CD14-positive monocyte (primary cell): ENCODE measurements at regions not wholly inside any gene's neighbourhood (a gene's known extent, or its start where the extent isn't known, plus 50 kb on each side); places are given as distances from the start of the nearest gene placed in this dataset.
"Not testable (repeated sequence)": the region's sequence is repeated elsewhere in the genome, so short reads cannot be mapped to it uniquely, and the experiment has no call there.

ENCODE experiments used
- DNase-seq, 3 donors: peaks; one replicate each; pipeline ENCODE4 v3.0.0-alpha.2; 2011 to 2022
- H2AFZ ChIP-seq: 2 replicates; pipeline ENCODE4 v1.6.0; 2012; ENCODE audit warnings: mild to moderate bottlenecking, low read depth, low read length, inconsistent platforms; ENCODE audit not compliant: insufficient read depth, poor library complexity, severe bottlenecking
- H3K27ac ChIP-seq, 2 donors: 1 replicate in 1 of 2; 2 replicates in 1 of 2; pipeline ENCODE4 v1.5.1; 2012 to 2013; ENCODE audit warnings: low read length in 2 of 2, control low read depth in 1 of 2, inconsistent platforms in 1 of 2, low read depth in 1 of 2, mild to moderate bottlenecking in 1 of 2
- H3K27me3 ChIP-seq, 2 donors: one replicate each; pipeline versions ENCODE4 v1.6.0 to v1.6.1; 2011 to 2013; ENCODE audit warnings: low read length in 2 of 2; ENCODE audit not compliant: control insufficient read depth in 2 of 2, insufficient read depth in 2 of 2
- H3K36me3 ChIP-seq, 2 donors: replicated peaks in 1 of 2; 1 replicate in 1 of 2; 2 replicates in 1 of 2; pipeline versions ENCODE4 v1.5.1 to v1.6.1; 2012 to 2013; ENCODE audit warnings: low read length in 2 of 2, control low read depth in 1 of 2, inconsistent platforms in 1 of 2, mild to moderate bottlenecking in 1 of 2; ENCODE audit not compliant: insufficient read depth in 2 of 2, control insufficient read depth in 1 of 2
- H3K4me1 ChIP-seq, 2 donors: 1 replicate in 1 of 2; 2 replicates in 1 of 2; pipeline versions ENCODE4 v1.5.1 to v1.6.1; 2012 to 2013; ENCODE audit warnings: low read length in 2 of 2, control low read depth in 1 of 2, inconsistent platforms in 1 of 2, mild to moderate bottlenecking in 1 of 2, moderate library complexity in 1 of 2; ENCODE audit not compliant: insufficient read depth in 2 of 2, control insufficient read depth in 1 of 2
- H3K4me2 ChIP-seq: replicated peaks from 2 replicates; pipeline ENCODE3; 2012; ENCODE audit warnings: low read length, moderate library complexity, mild to moderate bottlenecking; ENCODE audit not compliant: poor library complexity, severe bottlenecking; ENCODE audit errors: extremely low read depth
- H3K4me3 ChIP-seq, 3 experiments: fragments of 200-600 bp in 1 of 3; sonication (generic) in 1 of 3; replicated peaks in 1 of 3; 1 replicate in 2 of 3; 2 replicates in 1 of 3; pipeline ENCODE4 v1.5.1; 2011 to 2013; ENCODE audit warnings: low read length in 3 of 3, mild to moderate bottlenecking in 3 of 3, control low read depth in 2 of 3, low read depth in 2 of 3, inconsistent platforms in 1 of 3, moderate library complexity in 1 of 3
- H3K79me2 ChIP-seq: 2 replicates; pipeline ENCODE4 v1.6.0; 2012; ENCODE audit warnings: mild to moderate bottlenecking, control low read depth, inconsistent platforms, low read length, moderate library complexity; ENCODE audit not compliant: insufficient read depth
- H3K9ac ChIP-seq: 2 replicates; pipeline ENCODE4 v1.6.0; 2017; ENCODE audit warnings: low read length, mild to moderate bottlenecking; ENCODE audit not compliant: insufficient read depth, poor library complexity, severe bottlenecking
- H3K9me3 ChIP-seq, 2 donors: replicated peaks in 1 of 2; 1 replicate in 1 of 2; 2 replicates in 1 of 2; pipeline versions ENCODE4 v1.5.1 to v1.6.1; 2012 to 2013; ENCODE audit warnings: low read length in 2 of 2, control low read depth in 1 of 2; ENCODE audit not compliant: control insufficient read depth in 1 of 2, insufficient read depth in 1 of 2
- H4K20me1 ChIP-seq: 2 replicates; pipeline ENCODE4 v1.6.0; 2012; ENCODE audit warnings: mild to moderate bottlenecking, low read length, control low read depth, moderate library complexity; ENCODE audit not compliant: insufficient read depth
- H3K27ac Mint-ChIP-seq, 7 donors: one replicate each; pipeline ENCODE4 v1.8.0; 2020; ENCODE audit warnings: mild to moderate bottlenecking in 7 of 7, mixed read lengths in 7 of 7, moderate library complexity in 6 of 7, inconsistent platforms in 2 of 7
- H3K27me3 Mint-ChIP-seq, 3 donors: one replicate each; pipeline ENCODE4 v1.8.0; 2021 to 2022; ENCODE audit warnings: low read depth in 3 of 3, mild to moderate bottlenecking in 3 of 3, mixed read lengths in 3 of 3, moderate library complexity in 3 of 3, inconsistent platforms in 1 of 3
- H3K36me3 Mint-ChIP-seq, 2 donors: one replicate each; pipeline ENCODE4 v1.8.0; 2020; ENCODE audit warnings: mixed read lengths in 2 of 2, inconsistent platforms in 1 of 2, mild to moderate bottlenecking in 1 of 2
- H3K4me1 Mint-ChIP-seq: one replicate; pipeline ENCODE4 v1.8.0; 2020; ENCODE audit warnings: mild to moderate bottlenecking, mixed read lengths
- H3K4me3 Mint-ChIP-seq, 2 donors: one replicate each; pipeline ENCODE4 v1.8.0; 2020; ENCODE audit warnings: mild to moderate bottlenecking in 2 of 2, mixed read lengths in 2 of 2, moderate library complexity in 1 of 2
- H3K9me3 Mint-ChIP-seq, 7 donors: one replicate each; pipeline ENCODE4 v1.8.0; 2020 to 2022; ENCODE audit warnings: mixed read lengths in 7 of 7, mild to moderate bottlenecking in 6 of 7, moderate library complexity in 6 of 7, inconsistent platforms in 2 of 7
- WGBS: methylation state at CpG from one replicate; pipeline ENCODE4 v1.1.5; 2013; ENCODE audit warnings: missing lambda C conversion rate; ENCODE audit not compliant: insufficient coverage; 5-methylcytosine and 5-hydroxymethylcytosine counted together
- intact Hi-C, 2 donors: fragments of 100-400 bp; cut with micrococcal nuclease; formaldehyde crosslinking; loops; one replicate each; pipeline versions ENCODE4 v1.15.0 to v1.15.1; 2023
- TF ChIP-seq, protein P1 (sequence below): fragments of 200-600 bp; IDR thresholded peaks from one replicate; pipeline ENCODE4 v1.8.0; 2022; ENCODE audit warnings: antibody characterized with exemption, mild to moderate bottlenecking

DNA sequence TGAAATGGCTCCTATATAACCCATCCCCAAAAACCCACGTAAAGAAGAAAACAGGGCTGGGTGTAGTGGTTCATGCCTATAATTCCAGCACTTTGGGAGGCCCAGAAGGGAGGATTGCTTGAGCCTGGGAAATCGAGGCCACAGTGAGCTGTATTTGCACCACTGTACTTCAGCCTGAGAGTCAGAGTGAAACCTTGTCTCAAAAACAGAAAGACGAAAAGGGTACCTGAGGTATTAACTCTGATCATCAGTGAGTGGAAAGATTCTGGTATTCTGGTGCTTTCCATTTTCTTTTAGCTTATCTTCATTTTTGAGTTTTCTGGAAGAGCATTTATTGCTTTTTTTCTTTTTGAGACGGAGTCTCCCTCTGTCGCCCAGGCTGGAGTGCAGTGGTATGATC lies 110.6 kb upstream of the PRKX start:
- H3K36me3 Mint-ChIP-seq, result peaks cover 10 to 46% of the 10 kb centered on the region in 2 donors
- H3K79me2 ChIP-seq, H4K20me1 ChIP-seq, H3K4me3 Mint-ChIP-seq, H3K4me2 ChIP-seq, DNase-seq, H3K27ac Mint-ChIP-seq, H3K27me3 Mint-ChIP-seq, H3K4me3 ChIP-seq, H3K9ac ChIP-seq, H3K27ac ChIP-seq, H3K4me1 Mint-ChIP-seq, H3K4me1 ChIP-seq, H3K9me3 Mint-ChIP-seq, intact Hi-C loops, H3K27me3 ChIP-seq, H3K9me3 ChIP-seq, H2AFZ ChIP-seq: not testable (repeated sequence)
- no CpG with 5 or more reads among the region's 5 CpGs for WGBS
- peaks cover 0 to 13% of the 10 kb centered on the region in 2 donors for H3K36me3 ChIP-seq

DNA sequence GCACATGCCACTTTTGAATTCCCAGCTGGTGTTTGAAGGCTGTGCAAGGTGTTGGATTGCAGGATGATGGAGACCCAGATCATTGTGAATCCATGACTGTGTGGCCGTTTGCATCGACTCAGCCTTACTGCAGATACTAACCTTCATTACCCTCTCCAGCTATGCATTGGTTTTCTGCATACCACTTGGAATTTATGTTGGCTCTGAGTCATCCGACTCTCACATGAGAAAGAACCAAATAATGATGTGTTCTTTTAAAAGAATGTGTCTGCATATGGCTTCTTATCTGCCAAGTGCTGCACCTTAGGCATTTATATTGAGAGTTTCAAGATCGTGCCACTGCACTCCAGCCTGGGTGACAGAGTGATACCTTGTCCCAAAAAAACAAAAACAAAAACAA lies 106.7 kb upstream of the PRKX start:
- no peak overlapping the region for H3K27ac Mint-ChIP-seq
- no peak for DNase-seq
- WGBS, result no CpG with 5 or more reads among the region's 4 CpGs
- H3K4me3 Mint-ChIP-seq, result no peak overlapping the region
- Histone ChIP-seq H3K4me1 (peaks cover 4 to 14% of the 10 kb centered on the region in 2 donors), H3K4me2 (no peak overlapping the region), H3K4me3 (no peak overlapping the region), H3K79me2 (peaks cover 16% of the 10 kb centered on the region), H3K9me3 (no peaks in the 10 kb centered on the region), H3K27me3 (no peaks in the 10 kb centered on the region), H3K36me3 (peaks cover 0 to 13% of the 10 kb centered on the region in 2 donors), H3K27ac (no peak overlapping the region), H4K20me1 (no peaks in the 10 kb centered on the region), H3K9ac (no peak overlapping the region), H2AFZ (no peak overlapping the region)
- H3K9me3 Mint-ChIP-seq, result no peaks in the 10 kb centered on the region
- intact Hi-C loops, result no loop called here
- H3K27me3 Mint-ChIP-seq, result no peaks in the 10 kb centered on the region
- H3K4me1 Mint-ChIP-seq, result no peaks in the 10 kb centered on the region
- peaks cover 10 to 38% of the 10 kb centered on the region in 2 donors for H3K36me3 Mint-ChIP-seq
- TF ChIP-seq, protein P1, sequence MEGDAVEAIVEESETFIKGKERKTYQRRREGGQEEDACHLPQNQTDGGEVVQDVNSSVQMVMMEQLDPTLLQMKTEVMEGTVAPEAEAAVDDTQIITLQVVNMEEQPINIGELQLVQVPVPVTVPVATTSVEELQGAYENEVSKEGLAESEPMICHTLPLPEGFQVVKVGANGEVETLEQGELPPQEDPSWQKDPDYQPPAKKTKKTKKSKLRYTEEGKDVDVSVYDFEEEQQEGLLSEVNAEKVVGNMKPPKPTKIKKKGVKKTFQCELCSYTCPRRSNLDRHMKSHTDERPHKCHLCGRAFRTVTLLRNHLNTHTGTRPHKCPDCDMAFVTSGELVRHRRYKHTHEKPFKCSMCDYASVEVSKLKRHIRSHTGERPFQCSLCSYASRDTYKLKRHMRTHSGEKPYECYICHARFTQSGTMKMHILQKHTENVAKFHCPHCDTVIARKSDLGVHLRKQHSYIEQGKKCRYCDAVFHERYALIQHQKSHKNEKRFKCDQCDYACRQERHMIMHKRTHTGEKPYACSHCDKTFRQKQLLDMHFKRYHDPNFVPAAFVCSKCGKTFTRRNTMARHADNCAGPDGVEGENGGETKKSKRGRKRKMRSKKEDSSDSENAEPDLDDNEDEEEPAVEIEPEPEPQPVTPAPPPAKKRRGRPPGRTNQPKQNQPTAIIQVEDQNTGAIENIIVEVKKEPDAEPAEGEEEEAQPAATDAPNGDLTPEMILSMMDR, result no peak

DNA sequence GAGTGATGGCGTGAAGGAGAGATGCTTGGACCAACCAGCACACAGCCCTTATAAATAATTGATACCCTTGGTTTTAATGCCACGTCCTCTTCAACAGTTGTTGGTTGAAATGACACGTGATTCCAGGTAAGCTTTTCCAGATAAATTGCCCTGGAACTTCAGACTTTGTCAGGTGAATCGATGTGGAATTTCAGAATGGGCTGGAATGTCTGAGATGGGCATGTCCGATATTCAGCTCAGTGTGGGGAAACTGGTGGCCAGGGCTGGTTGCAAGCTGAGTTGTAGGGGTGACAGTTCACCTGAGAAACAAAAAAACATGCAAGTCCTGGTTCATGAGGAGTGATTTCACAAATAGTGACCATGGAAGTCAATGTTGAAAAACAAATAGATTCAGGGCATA lies 104.0 kb upstream of the PRKX start:
- Mint-ChIP-seq H3K36me3 (peaks cover 3 to 30% of the 10 kb centered on the region in 2 donors), H3K27ac (peak overlapping the region in 1 of 7 donors; percentile 19)
- H3K27me3 Mint-ChIP-seq, H3K9me3 ChIP-seq, H2AFZ ChIP-seq, H3K4me2 ChIP-seq, H3K4me3 ChIP-seq, H3K9ac ChIP-seq, DNase-seq, H3K27me3 ChIP-seq, H4K20me1 ChIP-seq, H3K4me3 Mint-ChIP-seq, H3K27ac ChIP-seq, intact Hi-C loops, H3K9me3 Mint-ChIP-seq, H3K4me1 Mint-ChIP-seq: not testable (repeated sequence)
- Histone ChIP-seq H3K36me3 (peaks cover 0 to 13% of the 10 kb centered on the region in 2 donors), H3K4me1 (peaks cover 11 to 26% of the 10 kb centered on the region in 2 donors), H3K79me2 (peaks cover 22% of the 10 kb centered on the region)
- no CpG with 5 or more reads among the region's 5 CpGs for WGBS
